GM19468 (cell line): ENCODE measurements at regions not wholly inside any gene's neighbourhood (a gene's known extent, or its start where the extent isn't known, plus 50 kb on each side); places are given as distances from the start of the nearest gene placed in this dataset.

ENCODE experiments used
- ATAC-seq: cut with Tn5 transposase; IDR thresholded peaks from one replicate; pipeline ENCODE4 v1.9.1; 2021; ENCODE audit warnings: mild to moderate bottlenecking, moderate library complexity, moderate number of reproducible peaks; ENCODE audit not compliant: unreplicated experiment; ENCODE audit errors: extremely low read depth

DNA sequence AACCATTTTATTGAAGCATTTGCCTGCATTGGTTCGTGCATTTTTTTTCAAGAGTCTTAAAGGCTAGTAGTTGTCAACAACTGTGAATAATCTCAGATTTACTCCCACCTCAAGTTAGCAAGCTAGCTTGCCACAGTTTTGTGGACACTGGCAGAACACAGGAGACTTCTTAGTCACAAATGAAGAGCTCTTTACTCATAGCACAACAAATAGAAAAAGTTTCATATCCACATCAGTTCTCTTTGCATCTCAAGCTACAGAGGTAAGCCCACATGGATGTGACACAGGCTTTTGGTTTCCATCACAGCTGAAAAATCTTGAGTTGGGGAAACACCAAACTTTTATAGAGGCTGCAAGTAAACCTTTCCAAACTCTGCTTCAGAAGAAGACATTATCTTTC is 2315.7 kb upstream of the TENM3 start:
- no peak for ATAC-seq

DNA sequence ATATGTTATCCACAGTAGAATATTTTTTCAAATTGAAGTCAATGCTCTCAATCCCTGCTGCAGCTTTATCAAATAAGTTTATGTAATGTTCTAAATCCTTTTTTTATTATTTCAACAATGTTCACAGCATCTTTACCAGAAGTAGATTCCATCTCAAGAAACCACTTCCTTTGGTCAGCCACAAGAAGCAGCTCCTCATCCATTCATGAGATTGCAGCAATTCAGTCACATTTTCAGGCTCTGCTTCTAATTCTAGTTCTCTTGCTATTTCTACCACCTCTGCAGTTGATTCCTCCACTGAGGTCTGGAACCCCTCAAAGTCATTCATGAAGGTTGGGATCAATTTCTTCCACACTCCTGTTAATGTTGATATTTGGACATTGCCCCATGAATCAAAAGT is 2301.3 kb upstream of the TENM3 start:
- ATAC-seq: no peak

DNA sequence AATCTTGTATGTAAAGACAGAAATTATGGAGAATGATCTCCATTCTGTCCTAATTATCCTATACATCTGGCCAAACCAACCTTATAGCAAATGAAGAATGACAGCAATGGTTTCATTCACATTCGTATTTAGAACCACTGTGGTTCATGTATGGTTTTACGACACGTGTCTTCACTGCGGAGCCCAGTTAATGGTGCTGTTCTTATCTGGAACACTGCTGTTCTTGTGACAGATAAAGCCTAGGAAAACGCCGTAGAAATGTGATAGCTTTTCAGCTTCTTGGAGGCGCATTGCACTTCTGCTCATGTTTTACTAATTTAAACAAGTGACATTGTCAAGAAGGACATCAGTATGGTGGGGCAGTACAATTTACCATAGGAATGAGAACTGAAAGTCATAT is 2266.4 kb upstream of the TENM3 start:
- no peak for ATAC-seq

DNA sequence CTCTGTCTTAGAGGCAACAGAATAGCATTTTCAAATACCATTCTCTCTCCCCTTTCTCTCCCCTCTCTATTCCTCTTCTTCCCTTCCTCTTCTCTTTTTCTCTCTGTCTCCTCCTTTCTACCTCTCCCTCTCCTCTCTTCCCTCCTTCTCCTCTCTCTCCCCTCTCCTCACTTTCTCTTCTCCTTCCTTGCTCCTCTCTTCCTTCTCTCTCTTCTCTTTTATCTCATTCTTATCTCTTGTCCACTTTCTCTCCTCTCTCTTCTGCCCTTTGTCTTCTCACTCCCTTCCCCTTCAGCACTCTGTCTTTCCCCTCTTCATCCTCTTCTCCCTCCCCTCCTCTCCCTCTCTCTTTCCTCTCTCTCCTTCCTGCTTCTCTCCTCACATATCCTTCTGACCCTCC is 2265.8 kb upstream of the TENM3 start:
- ATAC-seq: no peak

DNA sequence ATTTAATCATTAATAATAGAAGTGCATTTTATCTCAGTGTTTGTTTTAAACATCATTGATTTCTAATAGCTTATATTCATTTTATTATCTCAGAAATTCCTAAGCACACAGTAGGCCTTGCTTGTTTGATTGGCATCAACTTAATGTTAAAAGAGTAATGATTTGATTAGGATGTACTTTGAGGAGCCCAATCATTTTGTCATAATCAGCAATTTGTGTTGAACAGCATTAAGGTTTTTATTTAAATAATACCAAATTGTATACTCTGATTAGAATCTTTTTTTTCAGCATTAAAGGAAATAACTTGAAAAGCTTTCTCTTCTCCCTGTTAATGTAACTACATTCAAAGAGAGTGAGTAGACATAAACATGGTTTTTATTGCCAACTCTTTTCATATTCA is 2262.0 kb upstream of the TENM3 start:
- ATAC-seq: no peak

DNA sequence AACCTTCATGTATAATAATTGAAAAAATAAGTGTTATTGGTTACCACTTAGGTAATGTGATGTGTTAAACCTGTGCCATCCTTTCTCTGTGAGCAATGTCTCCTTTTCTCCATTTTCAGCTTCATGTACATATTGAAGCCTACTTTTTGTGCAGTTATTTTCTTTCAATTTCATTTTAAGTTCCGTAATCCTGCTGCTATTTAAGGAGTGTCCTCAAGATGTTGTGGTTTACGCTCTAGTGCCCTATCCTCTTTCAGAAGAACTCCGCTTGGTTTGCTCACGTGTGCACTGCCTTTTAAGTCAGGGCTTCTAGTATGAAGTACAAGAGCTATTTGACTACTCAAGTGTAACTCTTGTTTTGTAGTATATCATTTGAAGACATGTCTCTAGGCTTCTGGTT is 2253.2 kb upstream of the TENM3 start:
- ATAC-seq: peak; percentile 98

DNA sequence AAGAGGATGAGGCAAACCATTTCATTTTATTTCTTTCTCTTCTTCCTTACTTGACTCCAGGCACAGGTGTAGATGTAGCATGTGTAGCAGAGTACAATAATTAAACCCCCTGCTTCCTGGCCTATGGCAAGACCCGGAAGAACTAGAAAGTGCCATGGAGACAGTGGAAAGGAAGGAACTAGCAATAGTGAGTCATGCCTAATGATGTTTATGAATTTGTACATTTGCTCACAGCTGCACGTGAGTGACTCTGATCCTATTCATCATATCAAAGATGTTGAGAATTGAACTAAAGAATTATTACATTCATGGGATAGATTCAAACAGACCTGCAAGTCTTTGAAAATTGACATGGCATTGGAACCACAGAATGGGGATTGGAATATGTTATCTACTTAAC is 2233.9 kb upstream of the TENM3 start:
- no peak for ATAC-seq

DNA sequence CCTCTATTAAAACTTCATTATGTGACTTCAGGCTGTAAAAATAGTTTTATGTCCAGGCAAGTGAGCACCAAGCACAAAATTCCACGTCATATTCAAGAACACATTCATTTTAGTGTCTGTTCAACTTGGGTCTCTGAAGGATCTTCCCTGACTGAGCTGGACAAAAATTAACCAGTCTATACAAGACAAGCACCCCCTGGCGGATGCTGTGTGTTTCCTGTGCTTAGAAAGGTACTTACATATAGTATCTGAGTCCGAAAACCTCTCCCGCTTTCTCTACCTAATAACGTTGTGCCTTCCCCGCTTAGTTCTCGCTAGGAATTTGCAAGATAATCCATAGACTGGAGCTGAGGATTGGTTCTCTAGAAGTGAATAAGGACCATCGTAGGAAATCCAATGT is 2214.5 kb upstream of the TENM3 start:
- ATAC-seq: no peak

DNA sequence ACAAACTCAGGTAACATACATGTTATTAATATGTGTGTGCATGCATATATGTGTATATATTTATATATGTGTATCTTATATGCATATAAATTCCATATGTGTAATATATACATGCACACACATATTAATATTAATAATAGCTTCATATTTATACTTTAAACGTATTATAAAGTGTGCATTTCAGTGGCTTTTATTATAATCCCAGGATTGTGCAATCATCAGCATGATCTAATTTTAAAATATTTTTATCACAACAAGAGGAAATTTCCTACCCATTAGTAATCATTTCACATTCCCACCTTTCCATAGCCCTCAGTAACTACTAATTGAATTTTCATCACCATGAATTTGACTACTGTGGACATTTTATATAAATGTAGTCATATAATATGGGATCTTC is 2211.9 kb upstream of the TENM3 start:
- no peak for ATAC-seq

DNA sequence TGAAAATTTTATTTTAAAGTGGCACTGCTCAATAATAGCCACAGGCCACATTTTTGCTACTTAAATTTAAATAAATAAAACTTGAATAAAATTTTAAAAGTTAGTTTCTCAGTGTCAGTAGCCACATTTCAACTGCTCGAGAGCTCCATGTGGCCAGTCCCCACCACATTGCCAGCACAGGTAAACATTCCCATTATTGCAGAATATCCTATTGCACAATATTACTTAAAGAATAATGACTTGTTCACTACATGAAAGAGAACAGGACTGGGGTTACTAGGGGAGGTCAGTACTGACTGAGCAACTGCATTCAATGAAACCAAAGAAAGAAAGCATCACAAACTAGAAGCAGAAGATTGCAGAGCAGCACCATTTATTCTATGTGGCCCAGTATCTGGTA is 2201.6 kb upstream of the TENM3 start:
- no peak for ATAC-seq

DNA sequence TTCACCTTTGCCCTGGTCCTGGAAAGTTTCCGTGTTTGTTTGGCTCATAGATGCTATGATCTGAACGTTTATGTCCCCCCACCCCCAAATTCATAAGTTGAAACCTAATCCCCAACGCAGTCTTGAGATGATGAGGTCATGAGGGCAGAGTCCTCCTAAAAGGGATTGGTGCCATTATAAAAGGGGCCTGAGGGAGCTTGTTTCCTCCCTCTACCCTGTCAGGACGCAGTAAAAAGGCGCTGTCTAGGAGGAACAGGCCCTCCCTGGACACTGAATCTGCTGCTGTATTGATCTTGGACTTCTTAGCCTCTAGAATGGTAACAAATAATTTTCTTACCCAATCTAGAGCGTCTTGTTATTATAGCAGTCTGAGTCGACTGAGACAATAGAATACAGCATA is 2190.6 kb upstream of the TENM3 start:
- ATAC-seq: no peak

DNA sequence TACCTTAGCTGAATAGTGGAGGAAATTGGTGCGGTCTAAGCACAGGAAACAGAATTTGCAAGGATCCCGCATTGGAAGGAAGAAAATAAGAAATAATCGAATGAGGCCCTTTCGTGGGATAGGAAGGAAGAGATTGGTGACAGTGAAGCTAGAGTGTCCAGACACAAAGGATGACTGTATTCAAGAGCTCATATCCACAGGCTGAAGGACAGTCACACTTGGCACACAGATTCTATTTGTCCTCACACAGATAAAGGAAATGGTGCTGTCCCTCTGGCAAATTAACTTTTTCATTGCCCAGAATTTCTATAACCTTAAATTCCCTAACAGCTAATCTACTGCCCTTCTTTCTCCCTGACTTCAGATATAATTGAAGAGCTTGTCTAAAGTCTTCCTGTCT is 2188.9 kb upstream of the TENM3 start:
- no peak for ATAC-seq

DNA sequence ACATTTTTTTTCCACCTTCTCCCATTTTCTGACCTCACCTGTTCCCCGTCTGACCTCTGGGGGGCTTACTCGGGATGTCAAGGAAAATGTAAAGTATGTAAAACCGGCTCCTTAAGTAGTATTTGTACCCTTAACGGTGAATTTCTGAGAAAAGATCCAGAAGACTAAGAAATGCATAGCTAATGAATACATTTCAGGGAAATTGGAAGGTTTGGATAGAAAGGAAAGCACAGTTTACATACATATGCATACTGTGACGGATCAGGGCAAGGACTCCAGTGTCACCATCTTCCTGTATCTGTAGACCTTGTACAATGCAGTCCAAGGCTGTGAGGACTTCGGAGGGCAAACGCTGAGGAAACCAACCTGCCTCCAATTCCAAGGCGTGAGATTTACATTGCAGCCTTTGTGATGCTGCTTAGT is 2185.9 kb upstream of the TENM3 start:
- no peak for ATAC-seq

DNA sequence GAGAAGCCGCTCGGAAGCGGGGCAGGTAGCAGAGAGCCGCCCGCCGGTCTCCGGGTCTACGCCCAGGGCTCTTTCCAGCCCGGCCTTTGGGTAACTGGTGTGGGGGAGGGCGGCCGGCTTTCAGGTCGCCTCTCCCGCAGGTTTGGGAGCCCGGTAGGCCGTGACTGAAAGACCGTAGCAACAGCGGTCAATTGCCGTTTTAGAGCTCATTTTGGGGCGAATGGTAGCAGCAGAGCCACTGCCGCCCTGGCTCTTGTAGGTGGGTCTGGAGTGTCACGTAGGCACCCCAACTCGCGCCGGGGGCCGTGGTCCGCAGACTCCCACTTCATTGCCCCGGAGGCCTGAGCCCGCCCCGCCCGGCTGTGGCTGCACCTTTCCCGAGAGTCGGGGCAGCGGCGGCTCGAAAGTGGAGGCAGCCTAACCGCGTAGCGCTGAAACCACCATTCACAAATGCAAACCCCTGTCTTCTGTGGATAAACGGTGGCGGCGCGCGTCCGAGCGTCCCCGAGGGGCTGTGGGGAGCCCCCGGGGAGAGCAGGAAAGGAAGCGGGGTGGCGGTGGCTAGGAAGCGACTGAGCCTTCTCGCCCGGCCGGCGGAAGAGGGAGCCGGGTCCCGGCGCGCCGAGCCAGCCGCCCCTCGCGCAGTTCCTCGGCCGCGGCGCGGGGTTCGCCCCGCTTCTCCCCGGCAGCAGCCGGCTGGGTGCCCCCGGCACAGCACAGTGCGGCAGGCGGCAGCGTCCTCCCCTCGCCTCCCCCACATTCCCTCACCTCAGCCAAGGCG is 2185.1 kb upstream of the TENM3 start:
- no peak for ATAC-seq

DNA sequence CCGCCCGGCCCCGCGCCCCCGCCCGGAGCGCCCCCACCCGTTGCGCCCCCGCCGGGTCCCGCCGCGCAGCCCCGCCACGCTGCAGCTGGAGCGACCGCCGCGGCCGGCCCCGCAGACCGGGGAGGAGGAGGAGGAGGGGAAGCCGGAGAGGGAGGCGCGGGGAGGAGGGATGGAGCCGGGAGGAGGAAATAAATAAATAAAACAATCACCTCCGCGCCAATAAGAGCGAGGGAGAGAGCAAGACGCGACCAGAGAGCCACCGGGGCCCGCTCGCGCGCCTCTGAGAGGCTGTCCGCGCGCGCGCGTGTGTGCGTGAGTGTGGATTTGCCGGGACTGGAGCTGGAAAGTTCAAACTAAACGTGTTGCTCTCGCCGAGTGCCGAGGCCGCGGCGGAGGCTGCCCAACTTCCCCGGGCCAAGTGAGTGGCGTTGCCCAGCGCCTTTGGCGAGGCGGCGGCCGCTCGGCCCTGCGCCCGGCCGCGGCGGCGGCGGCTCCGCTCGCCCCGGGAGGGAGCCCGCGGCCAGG is 2184.4 kb upstream of the TENM3 start:
- ATAC-seq: no peak

DNA sequence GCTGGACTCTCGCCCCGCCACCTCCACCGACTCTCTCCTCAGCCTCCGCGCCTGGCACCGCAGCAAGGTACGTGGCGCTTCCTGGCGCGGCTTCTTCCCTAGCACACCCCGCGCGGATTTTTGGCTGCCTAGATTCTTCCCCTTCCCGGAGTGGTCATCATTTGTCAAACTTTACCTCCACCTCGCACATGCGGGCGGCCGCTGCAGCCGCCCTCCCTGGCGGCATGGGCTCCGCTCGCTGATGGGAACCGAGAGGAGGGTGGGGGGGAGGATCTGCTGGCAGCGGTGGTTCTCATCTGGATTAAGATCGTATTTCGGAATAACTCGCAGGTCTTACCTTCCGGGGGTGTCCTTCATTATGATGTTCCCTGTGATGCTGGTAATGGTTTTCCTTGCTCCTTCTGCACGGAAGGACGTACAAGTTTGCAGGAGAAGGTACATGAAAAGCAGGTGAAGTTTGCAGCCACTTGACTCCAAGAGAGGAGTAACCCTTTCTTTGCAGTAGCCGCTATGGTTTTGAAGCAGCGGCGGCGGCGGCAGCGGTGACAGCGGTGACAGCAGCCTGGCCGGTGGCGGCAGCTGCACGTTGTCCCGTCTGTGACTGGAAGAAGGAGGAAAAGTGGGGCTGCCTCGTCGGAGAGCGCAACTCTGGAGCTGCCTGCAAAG is 2183.9 kb upstream of the TENM3 start:
- no peak for ATAC-seq

DNA sequence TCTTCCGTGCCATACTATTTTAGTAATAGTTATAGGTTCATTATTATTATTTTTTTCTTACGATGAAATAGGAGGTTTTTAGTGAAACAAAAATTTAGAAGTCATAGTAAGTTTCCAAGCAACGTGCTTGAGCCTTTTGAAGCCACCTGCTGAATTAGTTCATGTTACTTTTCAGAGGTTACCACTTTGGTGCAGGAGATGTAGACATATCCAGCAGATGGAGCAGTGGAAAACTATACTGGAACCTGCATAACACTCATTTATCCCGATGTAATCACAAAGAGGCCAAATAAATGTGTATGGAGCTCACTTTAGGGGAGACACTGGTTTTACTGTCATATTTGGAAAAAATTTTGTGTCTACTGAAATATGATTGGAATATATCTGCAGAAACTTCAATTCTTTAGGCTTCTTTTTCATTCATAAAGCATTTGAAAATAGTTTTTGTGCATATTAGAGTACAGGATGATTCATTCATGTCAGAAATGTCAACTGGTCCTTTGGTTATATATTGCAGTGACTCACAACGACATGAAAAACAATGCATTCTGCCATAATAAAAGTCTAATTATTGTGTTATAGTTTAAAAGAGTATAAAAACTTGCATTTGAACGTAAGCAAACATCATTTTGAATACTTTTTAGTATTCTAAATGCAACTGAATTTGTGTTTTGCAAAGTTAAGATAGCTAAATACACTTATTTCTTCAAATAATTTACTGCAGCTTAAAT is 2182.9 kb upstream of the TENM3 start:
- ATAC-seq: no peak

DNA sequence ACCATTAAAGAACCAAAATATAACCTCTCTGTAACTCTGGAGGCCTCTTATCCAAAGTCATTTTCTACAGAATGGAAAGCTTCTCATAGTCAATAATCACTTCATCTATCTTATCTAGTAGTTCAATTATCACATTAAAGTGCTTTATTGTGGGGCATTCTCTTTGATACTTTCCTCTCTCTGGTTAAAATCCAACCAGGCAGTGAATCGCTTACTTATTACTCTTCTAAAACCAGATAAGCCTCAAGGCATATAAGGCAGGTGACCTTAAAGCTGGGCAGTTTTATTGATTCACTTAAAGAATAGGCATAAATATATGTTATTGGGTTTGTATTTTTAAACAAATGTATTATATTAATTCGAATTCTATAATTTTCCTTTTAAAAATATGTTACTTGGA is 2162.1 kb upstream of the TENM3 start:
- no peak for ATAC-seq

DNA sequence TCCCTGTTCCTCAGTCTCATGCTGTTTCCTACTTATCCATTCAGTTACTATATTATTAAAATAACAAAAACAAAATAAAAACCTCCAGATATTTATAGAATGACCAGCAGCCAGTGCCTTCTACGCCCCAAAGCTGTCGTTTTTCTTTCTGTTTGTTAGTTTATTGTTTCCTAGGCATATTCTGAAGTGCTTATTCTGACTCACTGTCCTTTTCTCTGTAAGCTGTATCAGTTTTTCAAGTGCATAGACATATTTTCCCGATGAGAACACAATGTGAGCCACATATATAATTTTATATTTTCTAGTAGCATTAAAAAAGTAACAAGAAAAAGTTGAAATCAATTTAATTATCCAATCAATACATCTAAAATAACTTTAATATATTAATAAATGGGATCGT is 2158.6 kb upstream of the TENM3 start:
- ATAC-seq: no peak

DNA sequence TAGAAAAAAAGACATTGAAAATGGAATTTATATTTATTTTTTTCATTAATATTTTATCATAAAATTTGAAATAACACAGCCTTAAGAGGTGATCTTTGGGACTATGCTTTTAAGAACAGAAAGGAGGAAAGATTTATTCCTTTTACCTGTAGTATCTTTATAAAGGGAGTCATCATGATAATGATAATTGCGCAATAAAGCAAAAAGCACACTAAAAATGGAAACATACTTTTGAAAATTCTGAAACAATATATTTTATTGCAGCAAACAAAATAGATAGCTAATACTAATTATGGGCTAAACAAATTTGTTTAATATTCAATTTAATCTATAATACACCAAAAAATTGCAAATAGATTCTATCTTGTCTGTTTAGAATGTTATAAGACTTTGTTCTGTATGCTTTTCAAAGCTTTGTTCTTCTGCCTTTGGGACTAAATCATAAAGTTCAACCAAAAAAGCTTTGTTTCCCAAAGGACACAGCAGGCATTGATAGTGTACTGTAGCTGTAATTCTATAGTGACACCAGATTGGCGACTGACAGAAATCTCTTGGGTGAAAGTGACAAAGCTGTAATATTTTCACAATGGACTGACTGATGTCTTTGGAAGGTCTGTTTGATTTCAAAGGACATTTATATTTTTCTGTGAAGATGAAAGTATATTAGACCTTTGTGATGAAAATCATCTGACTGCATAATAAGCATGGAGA is 2156.6 kb upstream of the TENM3 start:
- no peak for ATAC-seq

DNA sequence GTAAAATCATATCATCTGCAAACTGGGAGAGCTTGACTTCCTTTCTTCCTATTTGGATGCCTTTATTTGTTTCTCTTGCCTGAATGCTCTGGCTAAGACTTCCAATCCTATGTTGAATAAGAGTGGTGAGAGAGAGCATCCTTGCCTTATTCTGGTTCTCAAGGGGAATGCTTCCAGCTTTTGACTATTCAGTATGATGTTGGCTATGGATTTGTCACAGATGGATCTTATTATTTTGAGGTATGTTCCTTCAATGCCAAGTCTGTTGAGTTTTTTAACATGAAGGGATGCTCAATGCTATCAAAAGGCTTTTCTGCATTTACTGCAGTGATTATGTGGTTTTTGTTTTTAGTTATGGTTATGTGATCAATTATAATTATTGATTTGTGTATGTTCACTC is 2144.6 kb upstream of the TENM3 start:
- no peak for ATAC-seq
